IMR-90 (cell line): ENCODE measurements at regions not wholly inside any gene's neighbourhood (a gene's known extent, or its start where the extent isn't known, plus 50 kb on each side); places are given as distances from the start of the nearest gene placed in this dataset.

Experiments used
- BHLHE40 ChIP-seq: fragments of 150-350 bp; IDR thresholded peaks from 2 replicates; pipeline ENCODE4 v1.6.1; 2016; ENCODE audit warnings: mild to moderate bottlenecking, low read depth, low read length
- CEBPB ChIP-seq: IDR thresholded peaks from 2 replicates; pipeline ENCODE4 v1.6.1; 2012; ENCODE audit warnings: low read depth, low read length, improper control_type of control experiment
- CTCF ChIP-seq: conservative IDR thresholded peaks from 2 replicates; pipeline ENCODE4 v1.5.1; 2012; ENCODE audit warnings: mild to moderate bottlenecking, low read depth, low read length, improper control_type of control experiment
- ELK1 ChIP-seq: fragments of 150-350 bp; IDR thresholded peaks from 2 replicates; pipeline ENCODE4 v1.6.1; 2016; ENCODE audit warnings: low read depth, mild to moderate bottlenecking, low read length, moderate library complexity, borderline replicate concordance
- FOS ChIP-seq: fragments of 150-350 bp; IDR thresholded peaks from 2 replicates; pipeline ENCODE4 v1.6.1; 2016; ENCODE audit warnings: low read depth, low read length
- MAFK ChIP-seq: IDR thresholded peaks from 2 replicates; pipeline ENCODE4 v1.6.1; 2012; ENCODE audit warnings: low read depth, low read length, improper control_type of control experiment
- MAZ ChIP-seq: IDR thresholded peaks from 2 replicates; pipeline ENCODE4 v1.6.1; 2012; ENCODE audit warnings: low read depth, mild to moderate bottlenecking, low read length, improper control_type of control experiment, moderate library complexity, borderline replicate concordance
- MXI1 ChIP-seq: IDR thresholded peaks from 2 replicates; pipeline ENCODE4 v1.6.1; 2012; ENCODE audit warnings: low read depth, mild to moderate bottlenecking, low read length, moderate library complexity, borderline replicate concordance
- NFE2L2 ChIP-seq: fragments of 150-350 bp; IDR thresholded peaks from 2 replicates; pipeline ENCODE4 v1.6.1; 2016; ENCODE audit warnings: low read depth, mild to moderate bottlenecking, low read length
- POLR2A ChIP-seq: IDR thresholded peaks from 2 replicates; pipeline ENCODE4 v1.6.1; 2012; ENCODE audit warnings: mild to moderate bottlenecking, low read depth, low read length
- RAD21 ChIP-seq: IDR thresholded peaks from 2 replicates; pipeline ENCODE4 v1.6.1; 2012; ENCODE audit warnings: low read length, improper control_type of control experiment
- RFX5 ChIP-seq: IDR thresholded peaks from 2 replicates; pipeline ENCODE4 v1.8.0; 2012; ENCODE audit warnings: low read depth, mild to moderate bottlenecking, low read length, moderate library complexity
- USF2 ChIP-seq: fragments of 150-350 bp; IDR thresholded peaks from 2 replicates; pipeline ENCODE4 v1.6.1; 2017; ENCODE audit warnings: mild to moderate bottlenecking, antibody characterized with exemption, low read length, low read depth

GRCh38 chr9:71364186-71364955, 242.9 kb upstream of the TRPM3 start:
- TF ChIP-seq CTCF = no peak
- TF ChIP-seq RAD21 = no peak
- TF ChIP-seq MAFK = no peak
- TF ChIP-seq MXI1 = no peak
- no peak for TF ChIP-seq NFE2L2
- TF ChIP-seq POLR2A = no peak
- TF ChIP-seq MAZ = no peak
- TF ChIP-seq BHLHE40 = no peak
- TF ChIP-seq RFX5 = no peak
- TF ChIP-seq FOS = no peak
- TF ChIP-seq ELK1 = no peak
- TF ChIP-seq CEBPB = no peak
- TF ChIP-seq USF2 = no peak
